T1000 (cell line): ENCODE measurements at regions not wholly inside any gene's neighbourhood (a gene's known extent, or its start where the extent isn't known, plus 50 kb on each side); places are given as distances from the start of the nearest gene placed in this dataset.
"Not testable (repeated sequence)": the region's sequence is repeated elsewhere in the genome, so short reads cannot be mapped to it uniquely, and the experiment has no call there.

Experiments used
- DNase-seq: peaks from one replicate; lab custom pipeline; 2025; ENCODE audit warnings: mixed read lengths; lab: John Stamatoyannopoulos, UW

- DNase-seq, result not testable (repeated sequence)
Observed at GRCh38 chr5:134471858-134472449, 53.5 kb upstream of the JADE2 start.

GRCh38 chr5:134468921-134469400, 56.5 kb upstream of the JADE2 start:
- DNase-seq, result no peak

- DNase-seq, result no peak
Observed at GRCh38 chr5:134467231-134467630, 55.5 kb upstream of the CDKN2AIPNL start.

GRCh38 chr5:134466241-134467069, 54.8 kb upstream of the CDKN2AIPNL start:
- peak; percentile 90 for DNase-seq

- peak; percentile 86 for DNase-seq
Observed at GRCh38 chr5:134465816-134466240, 54.1 kb upstream of the CDKN2AIPNL start.

GRCh38 chr5:134464988-134465815, 53.5 kb upstream of the CDKN2AIPNL start:
- no peak for DNase-seq

GRCh38 chr5:134463991-134464760, 52.5 kb upstream of the CDKN2AIPNL start:
- DNase-seq, result no peak

GRCh38 chr5:134463176-134463720, 51.6 kb upstream of the CDKN2AIPNL start:
- DNase-seq, result no peak

GRCh38 chr5:134462761-134463160, 51.1 kb upstream of the CDKN2AIPNL start:
- DNase-seq, result no peak

- no peak for DNase-seq
Observed at GRCh38 chr5:134462047-134462575, 50.4 kb upstream of the CDKN2AIPNL start.
